Germinal center (tissue), 1 donor: ENCODE measurements at regions not wholly inside any gene's neighbourhood (a gene's known extent, or its start where the extent isn't known, plus 50 kb on each side); places are given as distances from the start of the nearest gene placed in this dataset.

Experiments
- DNase-seq: peaks from one replicate; pipeline ENCODE4 v3.0.0; 2012; ENCODE audit warnings: mixed read lengths, low spot score

- no peak for DNase-seq
Observed at GRCh38 chr12:14256121-14256520, 109.4 kb upstream of the ATF7IP start.

GRCh38 chr12:14256555-14257169 is 108.8 kb upstream of the ATF7IP start:
- DNase-seq, result peak; percentile 73

- DNase-seq, result no peak
Observed at GRCh38 chr12:14257303-14257733, 108.2 kb upstream of the ATF7IP start.

- peak; percentile 88 for DNase-seq
Observed at GRCh38 chr12:14257734-14258574, 107.5 kb upstream of the ATF7IP start.

- DNase-seq, result no peak
Observed at GRCh38 chr12:14258575-14258940, 106.9 kb upstream of the ATF7IP start.

DNA sequence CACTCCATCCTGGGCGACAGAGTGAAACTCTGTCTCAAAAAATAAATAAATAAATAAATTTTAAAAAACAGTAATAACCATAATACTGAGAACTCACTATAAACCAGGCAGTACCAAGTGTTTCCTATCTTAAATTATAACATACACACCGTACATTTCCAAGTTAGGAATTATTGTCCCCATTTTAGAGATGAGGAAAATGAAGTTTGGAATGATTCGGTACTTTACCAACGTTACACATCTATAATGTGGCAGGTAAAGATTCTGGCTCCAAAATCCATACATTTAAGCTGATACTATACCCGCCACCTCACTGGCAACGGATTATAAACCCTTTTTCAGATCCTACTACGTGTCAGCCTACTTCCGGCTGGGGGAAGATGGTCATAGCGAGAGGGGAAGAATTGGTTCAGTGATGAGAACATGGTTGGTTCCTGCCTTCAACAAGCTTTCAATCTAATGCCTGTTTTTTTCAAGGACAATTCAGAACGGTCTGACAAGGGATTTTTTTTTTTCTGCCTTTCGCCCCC is 105.9 kb upstream of the ATF7IP start:
- DNase-seq, result no peak

- no peak for DNase-seq
Observed at GRCh38 chr12:14260011-14260993, 105.2 kb upstream of the ATF7IP start.

GRCh38 chr12:14261096-14261495 is 104.4 kb upstream of the ATF7IP start:
- no peak for DNase-seq

GRCh38 chr12:14261861-14262260 is 103.6 kb upstream of the ATF7IP start:
- no peak for DNase-seq

DNA sequence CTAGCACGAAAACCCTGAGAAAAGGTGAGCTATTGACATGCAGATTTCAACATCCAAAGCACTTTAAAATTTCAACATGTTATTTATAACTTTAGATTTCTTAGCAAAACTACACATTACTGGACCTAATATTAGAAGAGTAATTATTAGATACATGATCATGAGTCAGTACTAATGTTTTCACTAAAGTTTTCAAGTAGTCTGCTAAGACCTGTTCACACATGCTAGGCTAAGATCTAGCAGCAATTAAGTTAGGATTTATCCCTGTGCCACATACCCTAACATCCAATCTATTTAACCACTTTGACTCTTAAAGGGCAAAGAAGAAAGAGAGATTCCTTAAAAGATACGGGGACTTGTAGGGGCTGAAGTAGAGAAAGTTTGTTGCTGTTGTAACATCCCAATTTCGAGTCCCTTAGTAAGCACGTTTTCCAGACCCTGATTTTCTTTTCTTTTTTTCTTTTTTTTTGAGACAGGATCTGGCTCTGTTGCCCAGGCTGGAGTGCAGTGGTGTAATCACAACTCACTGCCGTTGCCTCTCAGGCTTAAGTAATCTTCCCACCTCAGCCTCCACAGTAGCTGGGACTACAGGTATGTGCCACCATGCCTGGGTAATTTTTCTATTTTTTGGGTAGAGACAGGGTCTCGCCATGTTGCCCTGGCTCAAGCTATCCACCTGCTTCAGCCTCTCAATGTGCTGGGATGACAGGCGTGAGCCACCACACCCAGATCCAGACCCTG is 102.5 kb upstream of the ATF7IP start:
- no peak for DNase-seq

DNA sequence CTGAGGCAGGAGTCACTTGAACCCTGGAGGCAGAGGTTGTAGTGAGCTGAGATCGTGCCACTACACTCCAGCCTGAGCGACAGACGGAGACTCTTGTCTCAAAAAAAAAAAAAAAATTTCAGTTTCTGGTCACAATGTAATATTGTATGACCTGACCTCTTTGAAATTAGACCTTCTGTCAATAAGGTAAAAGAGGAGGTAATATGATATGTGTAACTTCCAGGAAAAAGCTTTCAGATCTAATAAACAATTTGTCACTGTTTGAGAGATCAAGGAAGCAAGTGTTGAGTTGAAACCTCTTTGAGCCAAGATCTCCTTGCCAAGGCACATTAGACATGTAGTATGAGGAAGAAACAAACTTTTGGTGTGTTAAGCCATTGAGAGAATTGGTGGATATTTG is 101.7 kb upstream of the ATF7IP start:
- DNase-seq, result no peak

GRCh38 chr12:14264316-14264715 is 101.2 kb upstream of the ATF7IP start:
- no peak for DNase-seq

DNA sequence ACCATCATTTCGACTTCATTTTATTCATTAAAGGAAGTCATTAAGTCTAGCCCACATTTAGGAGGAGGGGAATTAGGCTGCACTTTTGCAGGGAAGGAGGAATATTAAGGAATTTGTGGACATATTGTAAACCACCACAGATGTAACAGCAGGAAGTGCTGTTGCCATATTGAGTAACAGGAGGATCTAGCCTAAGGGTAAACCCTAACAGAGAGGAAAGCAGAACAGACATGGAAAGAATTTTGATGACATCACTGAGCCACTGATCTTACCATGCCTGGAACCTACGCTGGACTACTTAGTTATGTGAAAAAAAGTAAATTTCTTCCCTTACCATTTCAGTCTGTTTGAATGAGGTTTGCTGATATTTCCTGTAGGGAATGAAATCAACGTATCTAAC is 100.7 kb upstream of the ATF7IP start:
- DNase-seq, result no peak

GRCh38 chr12:14268120-14268515 is 97.4 kb upstream of the ATF7IP start:
- DNase-seq, result no peak

GRCh38 chr12:14270392-14270791 is 95.1 kb upstream of the ATF7IP start:
- no peak for DNase-seq

DNA sequence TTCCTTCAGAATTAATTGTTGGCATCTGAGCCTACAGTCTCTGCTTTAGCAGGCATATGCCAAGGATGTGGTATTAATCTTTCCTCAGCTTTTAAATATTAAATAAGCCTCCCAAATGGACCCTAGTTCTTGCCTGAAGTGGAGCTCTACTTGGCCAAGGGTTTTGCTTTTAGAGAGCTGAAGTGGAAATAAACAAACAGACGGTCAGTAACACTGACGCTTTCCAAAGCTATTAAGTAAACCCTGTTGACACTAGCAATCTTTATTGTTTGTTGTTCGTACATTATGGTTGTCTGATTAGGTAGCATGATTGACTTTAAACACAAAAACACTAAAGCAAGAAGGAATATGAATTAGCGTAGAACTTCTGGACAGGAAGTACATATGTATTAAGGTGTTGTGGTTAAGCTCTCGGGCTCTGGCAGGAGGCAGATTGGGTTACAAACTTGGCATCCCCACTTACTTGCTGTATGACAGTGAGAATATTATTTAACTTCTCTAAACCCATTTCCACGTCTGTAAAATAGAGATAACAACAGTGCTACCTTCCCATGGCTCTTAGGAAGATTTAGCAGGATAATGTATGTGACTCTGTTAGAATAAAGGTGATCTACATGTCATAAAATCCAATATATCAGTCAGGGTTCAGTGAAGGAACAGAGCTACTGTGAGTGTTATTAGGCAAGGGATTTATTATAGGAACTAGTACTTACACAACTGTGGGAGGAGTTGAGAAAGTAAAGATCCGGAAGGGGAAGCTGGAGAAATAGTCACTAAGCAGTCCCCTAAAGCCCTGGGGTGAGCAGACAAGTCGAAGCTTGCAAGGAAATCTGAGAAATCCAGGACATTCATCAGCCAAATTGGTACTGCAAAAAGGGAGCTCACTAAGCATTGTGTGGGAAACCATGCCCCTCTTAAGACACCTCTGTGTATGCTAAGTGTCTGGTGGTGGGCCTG is 92.2 kb upstream of the ATF7IP start:
- DNase-seq, result peak; percentile 46

GRCh38 chr12:14273913-14274311 is 91.6 kb upstream of the ATF7IP start:
- DNase-seq, result peak; percentile 59

- no peak for DNase-seq
Observed at GRCh38 chr12:14275111-14275510, 90.4 kb upstream of the ATF7IP start.

- DNase-seq, result no peak
Observed at GRCh38 chr12:14275886-14276285, 89.6 kb upstream of the ATF7IP start.

DNA sequence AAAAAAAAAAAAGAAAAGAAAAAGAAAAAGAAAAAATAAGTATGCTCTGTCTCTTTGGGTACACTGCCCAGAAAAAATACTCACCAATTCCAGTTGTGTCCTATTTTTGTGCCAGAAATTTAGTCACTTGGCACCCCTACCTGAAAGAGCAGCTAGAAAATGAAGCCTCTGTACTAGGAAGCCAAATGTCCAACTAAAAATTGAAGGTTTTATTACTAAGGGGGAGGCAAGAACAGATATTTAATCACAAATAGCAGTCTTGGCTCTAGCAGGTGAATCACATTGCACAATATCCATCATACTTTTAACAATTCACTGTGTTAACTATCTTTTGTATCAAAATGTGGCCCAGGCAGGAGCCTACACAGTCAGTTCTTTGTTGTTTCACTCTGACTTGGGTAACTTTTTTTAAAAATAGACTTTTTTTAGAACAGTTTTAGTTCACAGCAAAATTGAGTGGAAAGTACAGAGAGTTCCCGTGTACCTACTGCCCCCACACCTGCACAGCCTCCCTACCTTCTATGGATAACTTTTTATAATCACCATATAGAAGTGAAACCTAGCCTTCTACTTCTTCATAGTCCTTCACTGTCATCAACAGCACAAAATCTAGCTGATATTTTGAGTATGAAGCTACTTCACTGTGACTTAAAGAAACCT is 87.1 kb upstream of the ATF7IP start:
- DNase-seq, result peak; percentile 79
